ENCODE measurements at regions not wholly inside any gene's neighbourhood (a gene's known extent, or its start where the extent isn't known, plus 50 kb on each side); places are given as distances from the start of the nearest gene placed in this dataset.

DNA sequence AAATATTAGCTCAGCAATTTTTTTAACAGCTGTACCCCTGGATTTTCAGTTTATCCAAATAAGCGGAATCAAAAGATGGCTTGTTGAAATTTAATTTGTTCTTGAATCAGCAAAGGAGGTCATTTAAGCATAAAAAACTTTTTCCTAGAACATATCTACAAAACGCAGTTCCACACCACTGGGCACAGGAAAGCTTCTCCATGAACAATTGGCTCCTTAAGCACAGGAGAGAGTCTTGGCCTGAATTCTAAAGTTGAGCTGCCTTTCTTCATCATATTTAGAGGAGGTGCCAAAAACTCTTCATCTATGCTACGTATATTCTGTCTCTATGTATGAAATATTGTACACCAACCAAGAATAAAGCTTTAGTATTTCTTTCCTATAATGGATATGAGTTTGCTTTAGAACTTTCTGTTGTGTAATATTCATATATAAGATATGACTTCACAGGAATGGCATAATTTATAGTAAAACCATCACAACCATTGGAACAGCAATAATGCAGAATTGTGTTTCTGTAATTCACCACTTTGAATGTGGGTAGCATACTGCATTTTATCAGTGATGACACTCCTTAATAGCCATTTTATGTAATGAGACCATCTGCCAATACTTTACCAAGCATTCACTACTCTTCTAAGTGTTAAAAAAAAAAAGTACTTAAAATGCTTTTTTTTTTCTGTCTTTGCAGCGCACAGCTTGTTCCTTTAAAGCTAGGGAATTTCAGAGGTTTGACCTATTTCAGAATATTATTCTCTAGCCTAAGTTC, 263.7 kb downstream of the SLITRK6 start:
- no peak for DNase-seq

DNA sequence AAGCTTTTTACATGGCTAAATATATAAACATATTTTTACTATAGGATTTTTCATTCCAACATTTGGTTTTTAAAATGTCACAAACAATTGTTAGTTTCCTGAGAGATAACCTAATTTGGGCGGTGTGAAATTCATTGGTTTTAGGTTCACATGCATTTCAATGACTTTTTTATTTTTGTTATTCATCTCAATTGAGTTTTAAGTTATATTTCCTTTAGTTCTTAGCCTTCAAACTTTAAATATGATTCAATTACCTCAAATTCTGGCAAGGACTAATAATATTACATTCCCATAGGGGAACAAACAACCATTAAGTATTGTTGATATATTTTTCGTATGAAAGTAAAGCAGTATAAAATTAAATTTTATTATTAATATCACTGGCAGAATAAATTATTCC, 265.3 kb downstream of the SLITRK6 start:
- no peak for DNase-seq

DNA sequence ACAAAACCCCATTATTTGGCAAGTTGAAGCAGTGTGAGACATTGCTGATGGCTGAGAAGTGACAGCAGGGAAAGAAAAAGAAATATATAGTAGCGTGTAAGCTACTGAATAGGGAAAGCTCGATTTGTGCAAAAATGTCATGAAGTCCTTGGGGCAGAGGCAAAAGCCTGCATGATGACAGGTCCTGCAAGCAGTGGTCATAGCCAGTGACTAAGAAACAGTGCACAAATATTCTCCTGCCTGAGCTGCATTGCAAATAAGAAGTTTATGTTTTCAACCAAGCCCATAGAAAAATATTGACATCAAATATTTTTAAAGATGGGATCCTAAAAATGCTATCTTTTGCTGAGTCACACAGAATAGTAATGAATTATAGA, 270.0 kb downstream of the SLITRK6 start:
- no peak for DNase-seq

DNA sequence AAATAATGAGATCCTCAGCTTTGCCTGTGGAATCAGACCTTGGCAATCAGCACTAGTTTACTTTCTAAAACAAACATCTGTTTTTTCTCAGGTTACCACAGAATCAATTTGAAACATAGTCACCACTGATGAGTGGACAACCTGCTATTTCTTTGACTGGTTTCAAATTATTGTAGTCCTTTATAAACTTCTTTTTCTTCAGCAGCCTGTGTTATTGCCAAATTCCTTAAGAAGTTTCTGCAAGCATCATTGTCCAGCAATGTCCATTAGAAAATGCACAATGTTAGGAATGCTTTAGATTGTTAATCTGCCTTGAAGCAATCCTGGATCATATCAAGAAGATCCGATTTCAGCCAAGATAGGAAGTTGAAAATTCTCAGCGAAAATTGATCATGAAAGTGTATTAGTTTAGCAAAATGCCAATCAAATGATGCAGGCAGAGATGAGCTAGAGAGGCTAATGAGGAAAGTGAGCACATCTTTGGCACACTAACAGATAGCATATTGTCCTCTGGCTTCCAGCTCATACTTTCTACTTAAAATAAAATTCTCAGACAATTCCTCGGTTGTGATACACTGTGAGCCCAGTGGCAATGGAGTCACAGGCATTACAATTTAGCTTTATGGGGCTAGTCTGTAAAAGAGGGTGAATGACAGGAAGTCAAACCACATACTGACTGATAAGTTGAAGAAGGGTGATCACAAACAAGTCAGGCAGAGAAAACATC, 270.6 kb downstream of the SLITRK6 start:
- DNase-seq, result peak; percentile 27

DNA sequence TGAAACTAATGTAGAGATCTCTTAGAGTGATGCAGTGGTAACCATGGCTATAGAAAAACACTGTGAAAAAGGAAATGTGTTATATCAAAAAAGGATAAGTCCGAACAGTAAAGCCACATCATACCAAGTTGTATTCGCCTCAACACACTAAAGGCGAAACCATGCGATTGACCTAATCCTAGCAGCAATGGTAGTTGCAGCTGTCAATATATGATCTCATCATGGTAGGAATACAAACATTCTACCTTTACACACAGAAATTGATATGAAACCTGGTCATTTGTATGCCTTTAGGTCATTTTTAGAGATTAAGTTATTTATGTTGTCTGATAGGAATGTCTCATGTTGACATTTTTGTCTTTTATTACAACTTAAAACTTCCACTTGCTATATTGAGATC, 271.9 kb downstream of the SLITRK6 start:
- no peak for DNase-seq

DNA sequence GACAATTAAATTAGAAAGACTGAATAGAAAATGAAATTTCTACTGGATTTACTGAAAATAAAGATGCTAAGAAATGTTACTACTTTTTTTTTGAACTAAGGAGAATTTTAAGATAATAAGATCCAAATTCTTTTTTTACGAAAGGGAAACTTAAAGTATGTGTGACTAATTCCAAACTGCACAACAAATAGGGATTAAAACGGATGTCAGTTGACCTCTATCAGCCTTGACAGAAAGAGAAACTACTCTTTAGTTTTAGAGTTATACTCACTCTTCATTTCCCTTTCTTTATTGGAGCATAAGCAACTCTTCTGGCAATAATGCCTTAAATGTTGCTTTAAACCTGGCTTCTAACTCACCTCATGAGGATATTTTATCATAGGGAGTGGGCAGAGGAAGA, 273.8 kb downstream of the SLITRK6 start:
- DNase-seq, result no peak

DNA sequence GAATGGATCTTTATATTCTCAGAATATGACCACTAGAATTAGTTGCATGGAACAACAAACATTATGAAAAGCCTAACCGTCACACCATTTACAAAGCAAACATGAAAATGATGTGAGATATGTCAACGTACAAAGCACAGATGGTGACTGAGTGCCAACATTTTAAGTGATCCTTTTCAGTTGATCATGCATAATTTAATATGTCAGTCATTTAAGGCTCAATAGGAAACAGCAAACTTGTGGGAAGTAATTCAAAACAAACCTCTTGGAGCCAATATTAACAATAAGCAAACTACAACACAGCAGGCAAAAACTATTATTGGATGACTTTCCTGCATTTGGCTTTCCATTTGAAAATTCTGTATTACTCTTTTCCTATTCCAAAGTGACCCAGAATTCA, 277.6 kb downstream of the SLITRK6 start:
- no peak for DNase-seq

DNA sequence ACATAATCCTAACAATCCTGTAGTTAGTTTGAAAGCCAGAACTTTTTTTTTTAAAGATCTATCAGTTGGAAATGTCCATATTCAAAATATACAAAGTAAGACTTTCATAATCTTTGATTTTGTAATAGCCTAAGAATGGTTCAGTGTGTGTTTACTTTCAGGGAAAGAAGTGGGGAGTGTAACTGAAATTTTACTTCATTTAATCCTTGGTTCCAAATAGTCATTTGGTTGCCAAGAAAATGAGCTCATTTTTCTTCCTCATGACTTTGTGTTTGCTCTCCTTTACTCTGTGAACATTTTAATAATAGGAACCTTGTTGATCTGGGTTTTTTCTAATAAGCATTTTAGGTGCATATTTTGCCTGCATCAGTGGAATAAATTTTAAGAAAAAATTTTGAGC, 278.8 kb downstream of the SLITRK6 start:
- DNase-seq, result peak; percentile 56

DNA sequence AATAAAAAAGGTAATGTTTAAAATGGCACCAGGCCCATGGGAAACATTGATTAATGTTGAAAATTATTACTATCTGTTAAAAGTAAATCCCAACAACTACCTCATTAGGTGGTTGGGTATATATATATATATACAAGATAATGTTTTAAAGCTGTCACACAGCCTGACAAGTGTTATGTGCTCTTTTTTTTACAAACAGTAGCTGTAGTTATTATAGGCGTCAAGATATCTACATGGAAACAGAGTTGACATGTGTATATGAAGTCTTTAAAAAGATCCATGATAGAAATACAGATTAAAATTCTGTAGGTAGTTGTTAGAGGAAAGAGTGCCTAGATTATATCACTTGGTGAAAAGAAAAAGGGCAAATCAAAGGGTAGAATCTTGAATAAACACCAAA, 279.9 kb downstream of the SLITRK6 start:
- DNase-seq, result no peak

DNA sequence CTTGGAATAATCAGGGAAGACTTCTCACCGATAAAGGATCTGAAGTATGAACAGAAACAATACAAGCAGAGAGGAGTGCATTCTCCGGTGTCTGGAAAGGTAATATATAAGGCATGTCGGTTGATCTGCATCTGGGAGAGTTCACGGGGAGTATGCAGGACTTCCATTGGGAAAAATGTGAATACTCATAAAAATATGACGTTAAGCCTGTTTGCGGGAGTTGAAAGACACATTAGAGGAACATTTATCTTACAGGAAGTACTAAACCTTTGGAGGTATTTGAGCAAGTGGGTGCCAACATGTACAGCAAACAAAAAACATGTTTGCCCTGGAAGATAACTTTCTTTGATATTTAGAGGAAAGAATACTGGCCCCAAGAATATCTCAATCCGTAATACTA, 286.8 kb downstream of the SLITRK6 start:
- no peak for DNase-seq

DNA sequence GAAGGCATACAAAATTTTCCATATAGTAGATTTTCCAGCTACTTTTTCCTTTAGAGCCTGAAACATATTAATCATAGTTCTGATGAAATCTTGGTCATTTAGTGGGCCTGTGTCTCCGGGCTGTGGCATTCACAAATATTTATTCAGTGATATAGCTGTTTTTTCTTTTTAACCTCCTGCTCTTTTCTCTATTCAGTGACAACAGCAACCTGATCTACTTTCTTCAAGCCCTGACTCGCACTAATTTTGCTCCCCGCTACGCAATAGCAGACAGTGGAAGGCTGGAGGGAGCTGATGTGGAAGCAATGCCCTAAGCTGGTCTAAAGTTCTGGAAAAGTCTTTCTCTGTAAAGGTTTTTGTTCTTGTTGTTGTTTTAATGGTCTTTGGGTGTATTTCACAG, 289.7 kb downstream of the SLITRK6 start:
- DNase-seq, result no peak

DNA sequence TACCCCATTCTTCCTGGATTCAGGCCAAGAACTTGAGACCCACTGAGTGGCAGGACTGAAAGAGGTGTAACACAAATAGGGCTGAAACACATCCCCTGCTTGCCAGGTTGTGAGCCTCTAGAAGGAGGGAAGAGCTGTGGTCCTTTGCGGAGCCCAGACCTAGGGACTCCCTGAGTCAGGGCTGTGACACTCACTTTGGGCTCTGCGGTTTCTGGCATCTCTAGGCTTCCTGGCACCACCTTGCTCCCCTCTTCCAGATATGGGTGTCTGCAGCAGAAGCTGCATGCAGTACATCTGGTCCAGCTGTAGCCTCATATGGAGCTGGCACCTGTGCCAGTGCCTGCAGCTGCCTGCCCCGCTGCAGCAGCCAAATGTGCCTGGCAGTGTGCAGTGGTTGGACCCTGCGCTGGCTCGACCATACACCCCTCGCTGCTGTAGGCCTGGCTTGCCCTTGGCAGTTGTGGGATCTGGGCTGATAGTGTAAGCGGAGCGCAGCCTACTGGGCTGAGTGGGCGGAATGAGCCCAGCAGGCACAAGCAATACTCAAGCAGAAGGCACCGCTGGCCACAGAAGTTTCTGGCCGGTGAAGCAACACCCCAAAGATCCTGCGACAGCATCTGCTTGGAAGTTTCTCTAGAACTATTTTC, 290.4 kb downstream of the SLITRK6 start:
- no peak for DNase-seq

DNA sequence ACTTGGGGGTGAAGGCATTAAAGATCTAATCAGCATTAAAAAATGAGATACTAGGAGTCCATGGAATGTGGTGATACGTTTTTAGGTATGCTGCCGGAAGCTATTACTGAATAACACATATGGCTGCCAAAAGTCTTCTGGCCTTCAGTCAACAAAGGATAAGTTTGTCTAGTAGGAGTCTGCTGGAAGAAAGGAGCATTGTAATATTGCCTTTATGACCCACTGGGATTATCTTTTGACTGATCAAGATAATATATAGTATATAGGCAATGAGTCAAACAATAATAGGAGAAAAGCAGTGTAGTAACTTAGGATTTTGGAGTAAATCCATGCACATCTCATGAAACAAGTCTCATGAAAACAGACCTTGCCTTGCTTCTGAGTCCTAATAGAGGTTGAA, 295.4 kb downstream of the SLITRK6 start:
- DNase-seq, result peak; percentile 82

DNA sequence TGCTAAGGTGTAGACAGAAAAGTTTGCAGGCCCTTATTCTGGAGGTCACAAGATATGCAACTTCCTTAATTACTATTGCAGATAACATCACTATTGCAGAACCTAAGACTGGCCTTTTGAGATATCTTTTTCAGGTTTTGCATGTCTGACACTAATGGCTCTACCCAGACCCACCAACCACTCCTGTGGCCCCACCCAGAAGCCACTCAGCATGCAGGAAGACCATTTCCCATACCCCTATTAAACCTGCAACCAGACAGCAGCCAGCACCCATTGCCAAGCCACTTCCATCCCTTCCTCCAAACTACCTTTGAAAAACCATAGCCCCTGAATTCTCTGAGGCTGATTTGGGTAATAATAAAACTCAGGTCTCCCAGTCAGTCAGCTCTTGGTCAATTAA, 297.6 kb downstream of the SLITRK6 start:
- DNase-seq, result no peak

DNA sequence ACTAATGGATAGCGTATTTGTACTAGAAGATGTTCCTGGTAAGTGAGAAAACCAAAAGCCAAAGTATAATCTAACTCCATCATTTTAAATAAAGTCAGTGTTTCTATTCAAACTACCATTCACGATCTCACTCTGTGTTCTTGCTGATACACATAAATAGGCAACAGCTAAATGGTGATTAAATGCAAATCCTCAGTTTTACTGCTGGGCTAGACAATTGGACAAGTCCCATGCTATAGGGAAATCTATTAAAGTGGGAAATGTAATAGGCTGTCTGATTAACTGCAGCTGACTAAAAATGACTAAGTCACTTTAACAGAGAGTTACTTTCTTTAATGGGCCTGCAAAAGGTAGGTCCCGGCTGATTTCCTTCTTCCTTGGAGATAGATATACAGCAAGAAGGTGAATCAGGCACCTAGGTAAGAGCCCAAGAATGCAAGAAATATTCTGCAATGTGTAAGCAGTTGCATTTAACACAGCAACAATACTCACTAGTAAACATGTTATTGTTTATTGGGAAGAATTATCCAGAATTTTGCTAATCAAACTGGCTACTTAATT, 298.4 kb downstream of the SLITRK6 start:
- DNase-seq, result peak; percentile 10

DNA sequence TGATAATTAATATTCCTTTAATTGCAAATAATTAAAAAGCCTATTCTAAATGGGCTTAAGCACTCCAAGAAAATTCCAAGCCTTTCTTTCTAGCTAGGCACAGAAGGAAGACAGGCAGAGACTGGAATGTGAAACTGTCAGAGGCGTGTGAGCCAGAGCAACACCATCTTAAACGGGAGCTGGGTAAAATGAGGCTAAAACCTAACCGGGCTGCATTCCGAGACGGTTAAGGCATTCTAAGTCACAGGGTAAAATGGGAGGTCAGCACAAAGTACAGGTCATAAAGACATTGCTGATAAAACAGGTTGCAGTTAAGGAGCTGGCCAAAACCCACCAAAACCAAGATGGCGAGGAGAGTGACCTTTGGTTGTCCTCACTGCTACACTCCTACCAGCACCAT, 300.4 kb downstream of the SLITRK6 start:
- DNase-seq, result no peak

DNA sequence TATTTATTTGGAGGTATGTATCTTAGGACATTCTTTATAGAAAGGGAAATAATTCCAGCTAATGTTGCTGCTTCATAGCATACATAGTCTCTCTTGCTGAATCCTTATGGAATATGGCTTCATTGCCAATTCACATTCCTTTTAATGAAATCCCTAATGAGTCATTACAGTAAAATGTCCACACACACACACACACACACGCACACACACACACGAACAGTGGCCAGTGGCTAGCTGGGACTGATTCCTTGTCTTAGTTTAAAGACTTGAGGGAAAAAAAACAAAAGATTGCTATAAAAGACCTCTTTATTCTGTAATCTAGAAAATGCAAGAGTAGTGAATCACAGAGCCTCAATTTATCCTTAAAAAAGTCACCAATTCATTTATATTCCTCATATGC, 301.6 kb downstream of the SLITRK6 start:
- DNase-seq, result peak; percentile 87

DNA sequence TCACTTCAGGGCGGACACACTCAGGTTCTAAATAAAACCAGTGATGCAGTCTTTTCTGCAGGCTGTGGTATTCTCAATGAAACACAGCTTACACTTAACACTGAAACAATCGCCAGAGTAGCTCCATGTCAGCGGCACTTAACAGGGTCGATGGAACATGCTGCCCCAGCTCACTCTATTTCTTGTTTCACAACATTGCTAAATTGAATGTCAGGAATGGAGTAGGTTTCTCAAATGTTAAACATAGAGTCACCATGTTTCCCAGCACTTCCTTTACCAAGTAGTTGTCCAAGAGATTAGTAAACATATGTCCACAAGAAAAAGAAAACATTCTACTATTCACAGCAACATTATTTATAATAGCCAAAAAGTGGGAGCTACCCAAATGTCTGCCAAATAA, 306.9 kb downstream of the SLITRK6 start:
- no peak for DNase-seq

DNA sequence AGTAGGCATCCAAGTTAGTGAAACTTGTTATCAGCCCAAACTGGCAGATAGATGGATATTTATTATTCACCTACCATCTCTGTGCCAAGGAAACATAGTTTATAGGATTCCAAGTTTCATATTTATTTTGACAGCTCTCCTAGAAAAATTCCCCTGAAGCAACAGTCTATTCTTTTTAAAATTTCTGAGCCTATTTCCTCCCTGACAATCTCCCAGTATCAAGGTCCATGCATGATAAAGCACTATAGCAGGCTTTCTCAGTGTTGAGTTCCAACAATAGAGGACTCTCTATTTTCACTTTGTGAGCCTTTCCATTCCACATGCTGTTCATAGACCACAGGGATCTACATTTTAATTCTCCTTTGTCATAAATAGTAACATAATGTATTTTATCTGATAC, 312.6 kb downstream of the SLITRK6 start:
- DNase-seq, result peak; percentile 75

DNA sequence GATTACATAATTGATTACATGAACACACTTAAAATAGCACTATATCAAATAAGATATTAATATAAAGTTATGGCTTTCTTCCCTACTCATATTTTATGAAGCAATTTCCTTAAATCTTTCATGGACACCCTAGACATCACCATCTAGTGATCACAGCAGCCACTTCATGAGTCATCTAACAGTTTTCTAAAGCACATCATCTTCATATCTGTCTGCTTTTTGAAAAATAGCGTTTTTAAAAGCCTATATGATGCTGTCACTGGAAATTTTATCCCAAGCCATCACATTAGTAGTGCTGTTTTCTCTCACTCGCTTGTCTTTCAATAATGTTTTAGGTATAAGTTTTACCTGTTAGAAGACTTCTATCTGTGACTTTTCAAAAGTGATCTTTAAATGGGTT, 326.1 kb downstream of the SLITRK6 start:
- no peak for DNase-seq

DNA sequence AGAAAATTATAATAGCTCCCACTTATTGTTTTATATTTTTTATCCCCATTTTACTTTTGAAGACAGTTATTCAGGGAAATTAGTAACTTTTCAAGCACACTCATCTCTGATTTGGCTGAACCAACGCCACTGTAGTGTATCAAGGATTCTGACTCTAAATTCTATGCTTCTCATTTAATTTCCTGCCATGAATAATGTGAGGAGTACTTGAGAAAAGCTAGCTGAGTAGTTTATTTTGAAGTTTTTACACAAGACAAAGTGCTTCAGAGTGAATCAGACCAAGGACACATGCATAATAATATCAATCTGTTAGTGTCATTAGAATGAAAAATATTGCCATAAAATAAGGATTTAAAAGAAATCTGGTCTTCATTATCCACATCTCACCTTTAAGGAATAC, 329.9 kb downstream of the SLITRK6 start:
- DNase-seq, result no peak

DNA sequence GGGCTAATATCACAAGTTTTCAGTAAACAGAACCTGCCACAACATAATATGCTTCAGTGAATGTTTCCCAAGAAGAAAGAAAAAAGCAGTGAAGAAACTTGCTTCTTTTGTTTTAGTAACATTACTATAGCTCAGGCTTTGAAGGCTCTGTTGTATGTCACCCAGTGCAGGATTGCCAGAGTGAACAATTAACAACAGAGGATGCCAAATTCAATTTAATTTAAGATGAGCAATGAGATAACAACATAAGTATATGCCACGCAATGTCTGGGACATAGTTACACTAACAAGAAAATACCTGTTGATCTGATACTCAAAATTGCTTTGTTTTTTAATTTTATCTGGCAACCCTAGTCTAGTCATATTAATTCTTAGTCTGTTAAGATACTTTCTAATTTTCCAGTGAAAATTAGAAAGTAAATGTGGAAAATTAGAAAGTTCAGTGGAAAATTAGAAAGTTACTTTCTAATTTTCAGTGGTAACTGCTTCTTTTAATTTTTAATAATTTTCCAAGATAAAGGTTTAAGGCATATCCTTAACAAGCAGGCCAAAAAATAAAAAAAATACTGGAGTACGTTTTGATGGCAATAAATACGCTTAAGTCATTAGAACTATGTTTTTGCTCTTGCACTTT, 336.3 kb downstream of the SLITRK6 start:
- no peak for DNase-seq

DNA sequence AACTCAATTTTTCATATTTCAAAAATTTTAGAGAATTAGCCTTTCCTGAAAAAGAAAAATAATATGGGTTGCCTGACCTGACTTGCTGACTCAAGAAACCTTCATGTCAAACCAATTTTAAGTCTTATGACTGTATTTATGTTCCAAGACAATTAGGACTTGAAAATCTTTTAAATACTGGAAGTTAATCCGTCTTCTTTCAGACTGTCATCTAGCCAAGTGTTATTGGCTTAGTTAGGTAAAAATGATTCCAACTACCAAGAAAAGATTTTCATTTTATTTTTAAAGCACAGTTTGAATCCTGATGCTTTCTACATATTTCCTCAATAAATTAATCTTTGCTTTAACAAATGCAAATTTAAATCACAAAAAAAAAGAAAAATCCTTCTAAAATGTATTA, 337.6 kb downstream of the SLITRK6 start:
- no peak for DNase-seq

Measured in NCI-H226 (cell line).